Lower lobe of right lung (tissue), 2 donors: ENCODE measurements at regions not wholly inside any gene's neighbourhood (a gene's known extent, or its start where the extent isn't known, plus 50 kb on each side); places are given as distances from the start of the nearest gene placed in this dataset.

Experiments
- ATAC-seq, 2 donors: fragments of 200-7000 bp; cut with Tn5 transposase; one replicate each; pipeline ENCODE4 v1.9.1; 2020 to 2022; ENCODE audit warnings: mild to moderate bottlenecking in 2 of 2, moderate library complexity in 2 of 2
- DNase-seq: peaks from one replicate; pipeline ENCODE4 v3.0.0-alpha.2; 2020
- H3K27ac ChIP-seq: fragments of 200-600 bp; one replicate; pipeline ENCODE4 v1.8.0; 2022
- H3K27me3 ChIP-seq: fragments of 200-600 bp; one replicate; pipeline ENCODE4 v1.8.0; 2022; ENCODE audit warnings: low read depth
- H3K36me3 ChIP-seq: fragments of 200-600 bp; one replicate; pipeline ENCODE4 v1.8.0; 2022; ENCODE audit warnings: mild to moderate bottlenecking
- H3K4me1 ChIP-seq: fragments of 200-600 bp; one replicate; pipeline ENCODE4 v1.8.0; 2022
- H3K4me3 ChIP-seq: fragments of 200-600 bp; one replicate; pipeline ENCODE4 v1.8.0; 2022; ENCODE audit warnings: mild to moderate bottlenecking
- H3K9me3 ChIP-seq: fragments of 200-600 bp; one replicate; pipeline ENCODE4 v1.8.0; 2022
- intact Hi-C: fragments of 100-400 bp; cut with DNase I; formaldehyde crosslinking; loops from one replicate; pipeline ENCODE4 v1.11.0; 2022
- TF ChIP-seq, protein P1 (sequence below): fragments of 200-600 bp; IDR thresholded peaks from one replicate; pipeline ENCODE4 v1.8.0; 2022; ENCODE audit warnings: antibody characterized with exemption, mild to moderate bottlenecking
- donor health status: DM: no; HTN: yes; CAD: no; lungs with severe emphysema.

DNA sequence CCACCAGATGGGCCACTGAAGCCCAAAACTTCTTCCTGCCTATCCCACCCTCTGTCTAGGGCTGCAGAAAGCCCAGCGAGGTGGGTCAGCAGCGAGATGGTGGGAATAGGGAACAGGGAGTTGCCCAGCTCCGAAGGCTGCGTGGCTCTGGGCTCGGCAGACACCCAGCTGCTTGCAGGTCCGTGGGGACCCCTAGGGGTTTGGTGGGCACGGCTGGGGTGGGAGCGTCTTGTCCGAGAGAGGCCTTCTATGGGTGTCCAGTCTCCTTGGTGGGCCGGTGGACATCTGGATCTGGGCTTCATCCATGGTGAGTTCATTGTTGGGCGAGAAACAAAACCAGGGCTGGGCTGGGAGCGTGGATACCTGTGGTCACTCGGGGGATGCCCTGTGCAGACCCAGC is 1211.0 kb downstream of the BRD1 start:
- no peak for DNase-seq
- no peaks in the 10 kb centered on the region for H3K4me1 ChIP-seq
- no peaks in the 10 kb centered on the region for H3K36me3 ChIP-seq
- intact Hi-C loops = no loop called here
- H3K27ac ChIP-seq = no peak overlapping the region
- no peaks in the 10 kb centered on the region for H3K9me3 ChIP-seq
- no peak overlapping the region for H3K4me3 ChIP-seq
- no peak for ATAC-seq
- no peaks in the 10 kb centered on the region for H3K27me3 ChIP-seq
- TF ChIP-seq, protein P1, sequence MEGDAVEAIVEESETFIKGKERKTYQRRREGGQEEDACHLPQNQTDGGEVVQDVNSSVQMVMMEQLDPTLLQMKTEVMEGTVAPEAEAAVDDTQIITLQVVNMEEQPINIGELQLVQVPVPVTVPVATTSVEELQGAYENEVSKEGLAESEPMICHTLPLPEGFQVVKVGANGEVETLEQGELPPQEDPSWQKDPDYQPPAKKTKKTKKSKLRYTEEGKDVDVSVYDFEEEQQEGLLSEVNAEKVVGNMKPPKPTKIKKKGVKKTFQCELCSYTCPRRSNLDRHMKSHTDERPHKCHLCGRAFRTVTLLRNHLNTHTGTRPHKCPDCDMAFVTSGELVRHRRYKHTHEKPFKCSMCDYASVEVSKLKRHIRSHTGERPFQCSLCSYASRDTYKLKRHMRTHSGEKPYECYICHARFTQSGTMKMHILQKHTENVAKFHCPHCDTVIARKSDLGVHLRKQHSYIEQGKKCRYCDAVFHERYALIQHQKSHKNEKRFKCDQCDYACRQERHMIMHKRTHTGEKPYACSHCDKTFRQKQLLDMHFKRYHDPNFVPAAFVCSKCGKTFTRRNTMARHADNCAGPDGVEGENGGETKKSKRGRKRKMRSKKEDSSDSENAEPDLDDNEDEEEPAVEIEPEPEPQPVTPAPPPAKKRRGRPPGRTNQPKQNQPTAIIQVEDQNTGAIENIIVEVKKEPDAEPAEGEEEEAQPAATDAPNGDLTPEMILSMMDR = no peak

DNA sequence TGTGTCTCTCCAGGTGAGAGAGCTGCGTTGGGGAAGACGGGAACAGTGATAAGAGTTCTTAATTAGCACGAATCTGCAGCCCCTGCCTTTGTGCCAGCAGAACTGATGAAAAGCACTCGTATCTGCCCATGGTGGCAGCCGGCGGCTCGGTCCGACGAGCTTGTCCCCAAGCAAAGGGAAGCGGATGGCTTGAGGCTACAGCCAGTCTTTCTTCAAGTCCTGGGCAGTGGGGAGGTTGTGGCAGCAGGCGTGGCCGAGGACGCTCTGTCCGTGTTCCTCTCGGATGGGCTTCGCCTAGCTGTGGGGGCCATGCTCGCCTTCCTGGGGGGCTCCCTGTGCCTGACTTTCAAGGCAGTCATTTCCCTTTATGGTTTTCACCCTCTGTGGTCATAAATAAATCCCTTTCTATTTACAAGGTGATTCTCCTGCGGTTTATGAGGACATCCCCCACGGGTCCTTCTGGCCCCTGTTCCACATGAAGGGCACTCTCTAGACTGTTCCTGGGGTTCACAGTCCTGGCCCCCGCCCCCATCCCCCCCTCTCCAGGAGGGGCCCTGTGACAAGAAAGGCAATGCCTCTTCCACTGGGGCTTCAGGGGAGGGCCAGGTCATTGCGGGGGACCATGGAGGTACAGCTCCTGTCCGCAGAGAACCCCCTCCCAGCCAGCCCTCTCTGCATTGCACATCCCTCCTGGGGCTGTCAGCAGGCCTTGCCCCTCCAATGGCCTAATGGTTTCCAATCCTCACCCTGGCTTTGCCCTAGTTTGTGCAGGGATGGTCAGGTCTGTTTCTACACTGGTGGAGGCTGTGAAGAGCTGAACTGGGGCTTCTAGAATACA is 1212.3 kb downstream of the BRD1 start:
- Histone ChIP-seq H3K9me3 (no peaks in the 10 kb centered on the region), H3K36me3 (no peaks in the 10 kb centered on the region), H3K4me3 (no peak overlapping the region), H3K27me3 (no peaks in the 10 kb centered on the region), H3K4me1 (no peaks in the 10 kb centered on the region), H3K27ac (no peak overlapping the region)
- DNase-seq (no peak), ATAC-seq (no peak)
- TF ChIP-seq, protein P1 = no peak
- intact Hi-C loops = no loop called here

DNA sequence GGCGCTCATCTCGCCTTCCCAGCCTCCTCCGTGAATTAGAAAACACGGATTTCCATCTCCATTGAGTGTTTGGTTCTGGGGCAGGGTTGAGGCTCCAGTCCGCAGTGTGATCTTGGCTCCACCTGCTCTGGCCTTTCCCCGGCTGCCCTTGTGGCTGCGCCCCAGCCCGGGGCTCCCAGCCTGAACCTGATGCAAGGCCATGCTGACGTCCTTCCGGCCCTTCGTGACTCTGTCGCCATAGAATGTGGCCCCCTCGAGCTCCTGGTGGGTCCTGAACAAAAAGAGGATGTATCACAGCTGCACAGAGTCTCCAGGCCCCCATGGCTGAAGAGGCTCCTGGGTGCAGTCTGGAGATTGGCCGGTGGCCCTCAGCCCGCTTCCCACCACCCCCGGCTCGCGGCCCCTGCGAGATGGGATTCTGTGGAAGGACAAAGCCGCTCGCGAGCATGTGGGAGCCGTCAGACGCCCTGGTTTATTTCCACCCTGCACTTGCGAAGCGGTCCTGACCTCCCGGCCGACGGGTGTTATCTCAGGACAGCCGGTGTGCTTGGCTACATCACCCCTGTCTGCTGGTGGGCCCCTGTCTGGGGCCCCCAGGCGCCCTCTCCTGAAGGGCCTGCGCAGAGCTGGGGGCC is 1214.0 kb downstream of the BRD1 start:
- ATAC-seq (no peak), DNase-seq (no peak)
- Histone ChIP-seq H3K36me3 (no peaks in the 10 kb centered on the region), H3K27me3 (no peaks in the 10 kb centered on the region), H3K27ac (no peak overlapping the region), H3K4me3 (no peak overlapping the region), H3K4me1 (no peaks in the 10 kb centered on the region), H3K9me3 (no peaks in the 10 kb centered on the region)
- TF ChIP-seq, protein P1 = no peak
- intact Hi-C loops = no loop called here

DNA sequence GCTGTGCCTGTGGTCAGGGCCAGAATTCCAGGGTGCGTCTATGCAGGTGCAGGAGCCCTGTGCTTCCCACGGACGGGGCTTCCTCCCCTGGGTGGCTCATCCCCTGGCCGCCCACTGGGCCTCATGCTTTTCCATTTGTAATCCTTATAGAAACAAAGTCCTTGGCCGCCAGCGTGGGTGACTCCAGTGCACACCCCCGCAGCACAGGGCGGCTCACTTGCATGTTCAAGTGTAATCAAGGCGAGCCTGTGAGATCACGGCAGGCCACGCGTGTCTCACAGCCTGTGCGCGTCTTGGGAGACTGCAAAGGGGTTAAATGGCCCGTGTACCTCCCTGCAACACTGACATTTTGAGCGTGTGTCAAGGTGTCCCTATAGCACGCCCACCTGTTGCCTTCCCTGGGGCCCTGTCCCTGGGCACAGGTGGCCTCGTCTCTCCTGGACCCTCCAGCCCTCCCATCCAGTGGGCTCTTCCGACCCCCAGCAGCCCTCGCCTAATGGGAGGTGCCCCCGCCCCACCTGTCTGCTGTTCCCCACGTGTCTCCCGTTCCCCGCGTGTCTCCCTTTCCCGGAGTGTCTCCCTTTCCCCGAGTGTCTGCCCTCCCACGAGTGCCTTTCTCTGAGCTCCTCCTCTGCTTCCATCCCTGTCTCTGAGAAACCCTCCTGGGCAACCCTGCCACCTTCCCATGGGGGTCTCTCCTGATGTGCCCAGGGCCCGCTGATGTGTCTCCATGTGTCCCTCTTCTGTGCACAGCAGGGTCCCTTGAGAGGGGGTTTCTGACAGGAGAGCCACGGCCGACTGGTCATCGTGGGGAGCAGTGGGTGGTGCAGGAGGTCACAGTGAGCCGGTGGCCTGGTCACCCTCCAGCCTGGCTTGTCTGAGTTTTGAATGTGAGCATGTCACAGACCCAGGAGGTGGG is 1215.3 kb downstream of the BRD1 start:
- TF ChIP-seq, protein P1 = no peak
- no peak for ATAC-seq
- intact Hi-C loops = no loop called here
- DNase-seq = no peak
- Histone ChIP-seq H3K4me1 (no peaks in the 10 kb centered on the region), H3K27ac (no peak overlapping the region), H3K27me3 (no peaks in the 10 kb centered on the region), H3K9me3 (no peaks in the 10 kb centered on the region), H3K36me3 (no peaks in the 10 kb centered on the region), H3K4me3 (no peak overlapping the region)

DNA sequence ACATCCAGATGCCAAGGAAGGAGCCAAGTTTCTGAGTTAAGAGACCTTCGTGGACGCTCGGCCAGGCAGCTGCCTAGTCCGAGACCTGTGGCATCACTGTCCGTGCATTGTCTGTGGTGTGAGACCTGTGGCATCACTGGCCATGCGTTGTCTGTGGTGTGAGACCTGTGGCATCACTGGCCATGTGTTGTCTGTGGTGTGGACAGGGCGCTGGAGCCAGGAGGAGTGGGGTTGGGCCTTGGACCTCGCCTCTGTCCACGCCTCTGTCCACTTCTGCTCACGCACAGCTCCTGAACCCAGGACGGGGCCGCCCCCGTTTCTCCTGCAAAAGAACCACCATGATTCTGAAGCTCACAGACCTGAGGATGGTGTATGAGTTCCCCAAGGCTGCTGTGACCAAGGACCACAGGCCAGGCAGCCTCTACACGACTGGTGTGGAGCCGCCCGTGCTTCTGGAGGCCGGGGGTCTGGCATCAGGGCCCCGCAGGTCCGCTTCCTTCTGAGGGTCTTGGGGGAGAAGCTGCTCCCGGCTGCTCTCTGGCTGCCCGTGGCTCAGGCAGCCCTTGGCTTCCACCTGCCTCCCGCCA is 1218.3 kb downstream of the BRD1 start:
- no peak overlapping the region for H3K4me3 ChIP-seq
- no peak for ATAC-seq
- DNase-seq = no peak
- no peaks in the 10 kb centered on the region for H3K4me1 ChIP-seq
- H3K27me3 ChIP-seq = no peaks in the 10 kb centered on the region
- H3K9me3 ChIP-seq = no peaks in the 10 kb centered on the region
- no peak overlapping the region for H3K27ac ChIP-seq
- H3K36me3 ChIP-seq = no peaks in the 10 kb centered on the region
- intact Hi-C loops = no loop called here
- TF ChIP-seq, protein P1 = no peak
